Activated CD8-positive, alpha-beta T cell treated with anti-CD3 and anti-CD28 coated beads for 36 hours (primary cell): ENCODE measurements at regions not wholly inside any gene's neighbourhood (a gene's known extent, or its start where the extent isn't known, plus 50 kb on each side); places are given as distances from the start of the nearest gene placed in this dataset.

ENCODE experiments used
- ATAC-seq: fragments of 200-7000 bp; cut with Tn5 transposase; one replicate; pipeline ENCODE4 v1.10.0; 2021; ENCODE audit warnings: mild to moderate bottlenecking, moderate library complexity
- CTCF ChIA-PET: fragments of 350-600 bp; sonication (Branson Sonifier 250); formaldehyde crosslinking; loops from one replicate; lab custom pipeline; 2021; ENCODE audit warnings: antibody characterized with exemption; lab: Charles Lee
- POLR2A ChIA-PET: fragments of 350-600 bp; sonication (Branson Sonifier 250); formaldehyde crosslinking; loops from one replicate; lab custom pipeline; 2021; ENCODE audit warnings: antibody characterized with exemption; lab: Charles Lee
- DNase-seq: peaks from one replicate; pipeline ENCODE4 v3.0.0-alpha.2; 2020
- H3K27ac Mint-ChIP-seq: one replicate; pipeline ENCODE4 v1.8.0; 2021; ENCODE audit warnings: mild to moderate bottlenecking, mixed read lengths
- H3K27me3 Mint-ChIP-seq: one replicate; pipeline ENCODE4 v1.8.0; 2021; ENCODE audit warnings: mixed read lengths
- H3K36me3 Mint-ChIP-seq: one replicate; pipeline ENCODE4 v1.8.0; 2021; ENCODE audit warnings: low read depth, mixed read lengths
- H3K4me1 Mint-ChIP-seq: one replicate; pipeline ENCODE4 v1.8.0; 2021; ENCODE audit warnings: low read depth, mixed read lengths
- H3K4me3 Mint-ChIP-seq: one replicate; pipeline ENCODE4 v1.8.0; 2021; ENCODE audit warnings: mild to moderate bottlenecking, moderate library complexity, mixed read lengths
- H3K9me3 Mint-ChIP-seq: one replicate; pipeline ENCODE4 v1.8.0; 2021; ENCODE audit warnings: mixed read lengths
- intact Hi-C: fragments of 100-400 bp; cut with micrococcal nuclease; formaldehyde crosslinking; loops from one replicate; pipeline ENCODE4 v1.10.0; 2022
- TF ChIP-seq, protein P1 (sequence below): fragments of 200-600 bp; IDR thresholded peaks from one replicate; pipeline ENCODE4 v1.8.0; 2022; ENCODE audit warnings: antibody characterized with exemption, mild to moderate bottlenecking

DNA sequence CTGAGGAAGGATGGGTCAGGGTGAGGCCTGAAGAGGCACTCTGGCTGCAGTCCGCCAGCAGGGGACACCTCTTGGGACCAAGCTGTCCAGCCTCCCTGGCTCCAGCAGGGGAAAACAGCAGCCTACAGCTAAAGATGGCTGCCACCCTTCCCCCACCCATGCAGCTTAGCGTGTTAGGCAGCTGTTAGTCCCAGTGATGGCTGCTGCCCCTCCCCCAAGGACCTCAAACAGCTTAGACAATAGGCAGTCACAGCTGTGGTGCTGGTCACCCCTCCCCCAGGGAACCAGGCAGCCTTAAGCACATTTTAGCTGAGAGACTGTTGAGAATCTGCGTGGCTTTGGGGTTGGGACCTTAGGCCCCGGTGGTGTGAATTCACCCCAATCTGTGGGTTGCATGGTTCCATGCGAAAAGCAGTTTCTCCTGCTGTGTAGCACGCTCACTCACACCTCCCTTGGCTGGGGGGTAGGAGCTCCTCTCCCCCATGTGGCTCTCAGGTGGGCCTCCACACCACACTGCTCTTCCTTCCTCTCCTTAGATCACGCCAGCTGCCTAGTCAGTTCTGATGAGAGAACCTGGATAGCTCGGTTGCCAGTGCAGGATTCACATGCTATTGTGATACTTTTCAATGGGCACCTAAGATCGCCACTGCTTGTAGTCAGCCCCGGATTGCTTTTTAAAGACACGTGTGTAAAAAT, 140.5 kb upstream of the CADPS start:
- ChIA-PET POLR2A (no interaction called here), CTCF (no interaction called here)
- Mint-ChIP-seq H3K27me3 (no peaks in the 10 kb centered on the region), H3K36me3 (no peaks in the 10 kb centered on the region), H3K4me1 (no peaks in the 10 kb centered on the region), H3K4me3 (no peak overlapping the region), H3K9me3 (peaks cover 3% of the 10 kb centered on the region), H3K27ac (no peak overlapping the region)
- intact Hi-C loops = no loop called here
- TF ChIP-seq, protein P1, sequence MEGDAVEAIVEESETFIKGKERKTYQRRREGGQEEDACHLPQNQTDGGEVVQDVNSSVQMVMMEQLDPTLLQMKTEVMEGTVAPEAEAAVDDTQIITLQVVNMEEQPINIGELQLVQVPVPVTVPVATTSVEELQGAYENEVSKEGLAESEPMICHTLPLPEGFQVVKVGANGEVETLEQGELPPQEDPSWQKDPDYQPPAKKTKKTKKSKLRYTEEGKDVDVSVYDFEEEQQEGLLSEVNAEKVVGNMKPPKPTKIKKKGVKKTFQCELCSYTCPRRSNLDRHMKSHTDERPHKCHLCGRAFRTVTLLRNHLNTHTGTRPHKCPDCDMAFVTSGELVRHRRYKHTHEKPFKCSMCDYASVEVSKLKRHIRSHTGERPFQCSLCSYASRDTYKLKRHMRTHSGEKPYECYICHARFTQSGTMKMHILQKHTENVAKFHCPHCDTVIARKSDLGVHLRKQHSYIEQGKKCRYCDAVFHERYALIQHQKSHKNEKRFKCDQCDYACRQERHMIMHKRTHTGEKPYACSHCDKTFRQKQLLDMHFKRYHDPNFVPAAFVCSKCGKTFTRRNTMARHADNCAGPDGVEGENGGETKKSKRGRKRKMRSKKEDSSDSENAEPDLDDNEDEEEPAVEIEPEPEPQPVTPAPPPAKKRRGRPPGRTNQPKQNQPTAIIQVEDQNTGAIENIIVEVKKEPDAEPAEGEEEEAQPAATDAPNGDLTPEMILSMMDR = no peak
- no peak for DNase-seq
- no peak for ATAC-seq

DNA sequence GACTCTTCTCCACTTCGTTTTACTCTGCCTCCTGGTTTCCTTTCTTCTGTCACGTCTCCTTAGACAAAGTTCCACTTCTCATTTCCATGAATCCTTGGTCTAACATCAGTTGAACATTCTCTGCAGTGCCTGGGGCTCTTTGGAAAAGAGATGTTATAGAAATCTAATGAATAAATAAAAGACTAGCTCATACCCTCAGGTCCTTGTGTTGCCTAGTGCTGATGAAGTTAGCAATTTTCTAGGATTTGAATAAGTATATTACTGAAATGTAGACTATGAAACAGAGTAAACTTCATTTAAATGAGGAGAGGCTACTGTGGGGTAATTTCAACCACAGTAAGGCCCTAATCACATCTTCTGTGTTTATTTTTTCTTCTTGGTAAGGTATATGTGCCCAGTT, 146.9 kb upstream of the CADPS start:
- no peaks in the 10 kb centered on the region for H3K4me1 Mint-ChIP-seq
- TF ChIP-seq, protein P1 = no peak
- intact Hi-C loops = no loop called here
- ATAC-seq = no peak
- CTCF ChIA-PET = no interaction called here
- no peaks in the 10 kb centered on the region for H3K9me3 Mint-ChIP-seq
- H3K27me3 Mint-ChIP-seq = no peaks in the 10 kb centered on the region
- POLR2A ChIA-PET = no interaction called here
- no peak for DNase-seq
- no peak overlapping the region for H3K4me3 Mint-ChIP-seq
- H3K27ac Mint-ChIP-seq = no peak overlapping the region
- H3K36me3 Mint-ChIP-seq = no peaks in the 10 kb centered on the region

DNA sequence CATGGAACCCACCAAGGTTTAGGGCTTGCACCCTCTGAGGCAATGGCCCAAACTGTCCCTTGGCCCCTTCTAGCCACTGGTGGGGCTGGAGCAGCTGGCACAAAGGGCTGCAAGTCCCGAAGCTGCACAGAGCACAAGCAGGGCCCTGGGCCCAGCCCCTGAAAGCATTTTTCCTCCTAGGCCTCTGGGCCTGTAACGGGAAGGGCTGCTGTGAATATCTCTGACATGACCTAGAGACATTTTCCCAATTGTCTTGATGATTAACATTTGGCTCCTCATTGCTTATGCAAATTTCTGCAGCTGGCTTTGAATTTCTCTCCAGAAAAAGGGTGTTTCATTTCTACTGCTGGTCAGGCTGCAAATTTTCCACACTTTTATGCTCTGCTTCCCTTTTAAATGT, 151.5 kb upstream of the CADPS start:
- no peak overlapping the region for H3K4me3 Mint-ChIP-seq
- no peak overlapping the region for H3K27ac Mint-ChIP-seq
- intact Hi-C loops = no loop called here
- H3K36me3 Mint-ChIP-seq = no peaks in the 10 kb centered on the region
- no peaks in the 10 kb centered on the region for H3K4me1 Mint-ChIP-seq
- ChIA-PET CTCF (no interaction called here), POLR2A (no interaction called here)
- TF ChIP-seq, protein P1 = no peak
- H3K27me3 Mint-ChIP-seq = no peaks in the 10 kb centered on the region
- H3K9me3 Mint-ChIP-seq = no peaks in the 10 kb centered on the region
- no peak for ATAC-seq
- no peak for DNase-seq

DNA sequence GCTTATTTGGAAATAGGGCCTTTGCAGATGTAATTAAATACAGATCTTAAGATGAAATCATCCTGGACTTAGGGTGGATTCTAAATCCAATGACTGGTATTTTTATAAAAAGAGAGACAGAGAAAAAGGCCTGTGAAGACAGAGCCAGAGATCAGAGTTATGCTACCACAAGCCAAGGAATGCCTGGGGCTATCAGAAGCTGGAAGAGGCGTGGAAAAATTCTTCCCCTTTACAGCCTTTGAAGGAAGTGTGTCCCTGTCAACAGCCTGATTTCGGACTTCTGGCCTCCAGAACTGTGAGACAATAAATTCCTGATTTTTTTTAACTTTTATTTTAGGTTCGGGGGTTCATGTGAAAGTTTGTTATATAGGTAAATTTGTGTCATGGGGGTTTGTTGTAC, 154.1 kb upstream of the CADPS start:
- ATAC-seq (no peak), DNase-seq (no peak)
- ChIA-PET POLR2A (no interaction called here), CTCF (no interaction called here)
- Mint-ChIP-seq H3K4me1 (no peaks in the 10 kb centered on the region), H3K9me3 (no peaks in the 10 kb centered on the region), H3K36me3 (no peaks in the 10 kb centered on the region), H3K27me3 (no peaks in the 10 kb centered on the region), H3K27ac (no peak overlapping the region), H3K4me3 (no peak overlapping the region)
- TF ChIP-seq, protein P1 = no peak
- intact Hi-C loops = no loop called here

DNA sequence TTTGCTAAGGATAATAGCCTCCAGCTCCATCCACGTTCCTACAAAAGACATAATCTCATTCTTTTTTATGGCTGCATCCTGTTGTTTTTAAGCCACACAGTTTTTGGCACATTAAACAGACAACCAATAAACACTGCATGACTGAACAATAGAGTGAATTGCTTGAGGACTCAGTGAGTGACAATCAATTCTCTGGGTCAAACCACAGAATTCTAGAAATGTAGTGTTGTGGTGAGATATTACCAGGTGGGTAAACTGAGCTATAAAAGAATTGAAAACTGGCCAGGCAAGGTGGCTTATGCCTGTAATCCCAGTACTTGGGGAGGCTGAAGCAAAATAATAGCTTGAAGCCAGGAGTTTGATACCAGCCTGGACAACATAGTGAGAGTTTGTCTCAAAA, 154.7 kb upstream of the CADPS start:
- ChIA-PET POLR2A (interaction anchor here (0.6 kb wide), 1 partner anchor 316 kb away, joined by 3 read pairs; no protein-coding TSS in a partner anchor), CTCF (no interaction called here)
- H3K27me3 Mint-ChIP-seq = no peaks in the 10 kb centered on the region
- no peaks in the 10 kb centered on the region for H3K4me1 Mint-ChIP-seq
- no peak overlapping the region for H3K4me3 Mint-ChIP-seq
- TF ChIP-seq, protein P1 = no peak
- intact Hi-C loops = no loop called here
- no peak overlapping the region for H3K27ac Mint-ChIP-seq
- no peak for ATAC-seq
- no peak for DNase-seq
- H3K9me3 Mint-ChIP-seq = no peaks in the 10 kb centered on the region
- H3K36me3 Mint-ChIP-seq = no peaks in the 10 kb centered on the region
